PC-3 (cell line): ENCODE measurements at regions not wholly inside any gene's neighbourhood (a gene's known extent, or its start where the extent isn't known, plus 50 kb on each side); places are given as distances from the start of the nearest gene placed in this dataset.
A peak's percentile ranks its signal among the peaks of the same experiment; 100 is the strongest.

ENCODE experiments used
- ATAC-seq: fragments of 200-7000 bp; cut with Tn5 transposase; 2 replicates; pipeline ENCODE4 v1.9.1; 2020; ENCODE audit warnings: mild to moderate bottlenecking, moderate library complexity
- BruUV-seq: library from RNA; stranded (reverse); fragments of 400-500 nt; replicated peaks from 2 replicates; lab custom pipeline; 2021; lab: Mats Ljungman, UMichigan
- CTCF ChIA-PET: fragments of 300-600 bp; sonication (Branson Sonifier 250); formaldehyde crosslinking; loops from one replicate; lab custom pipeline; 2022; ENCODE audit warnings: antibody characterized with exemption; lab: Charles Lee
- POLR2A ChIA-PET: fragments of 300-600 bp; sonication (Branson Sonifier 250); formaldehyde crosslinking; loops from one replicate; lab custom pipeline; 2022; ENCODE audit warnings: antibody characterized with exemption; ENCODE audit not compliant: unreplicated experiment; lab: Charles Lee
- DNase-seq: peaks from one replicate; pipeline ENCODE4 v3.0.0-alpha.2; 2015
- H2AFZ ChIP-seq: fragments of 300-600 bp; sonication (generic); 2 replicates; pipeline ENCODE4 v1.6.0; 2016; ENCODE audit warnings: antibody characterized with exemption, low read length
- H3F3A ChIP-seq: fragments of 300-600 bp; sonication (generic); one replicate; pipeline ENCODE4 v1.6.0; 2017; ENCODE audit warnings: antibody characterized with exemption, low read length, control low read depth, mild to moderate bottlenecking; ENCODE audit not compliant: unreplicated experiment
- H3K27ac ChIP-seq: fragments of 300-600 bp; sonication (generic); 2 replicates; pipeline ENCODE4 v1.5.1; 2016; ENCODE audit warnings: mild to moderate bottlenecking, low read length
- H3K27me3 ChIP-seq: fragments of 300-600 bp; sonication (generic); 2 replicates; pipeline ENCODE4 v1.6.1; 2016; ENCODE audit warnings: low read length, mixed read lengths
- H3K36me3 ChIP-seq: fragments of 300-600 bp; sonication (generic); 2 replicates; pipeline ENCODE4 v1.6.1; 2016; ENCODE audit warnings: low read depth, mixed run types, low read length, mixed read lengths
- H3K4me1 ChIP-seq: fragments of 300-600 bp; sonication (generic); 2 replicates; pipeline ENCODE4 v1.5.1; 2016; ENCODE audit warnings: low read length; ENCODE audit not compliant: insufficient read depth
- H3K4me2 ChIP-seq: fragments of 300-600 bp; sonication (generic); 2 replicates; pipeline ENCODE4 v1.6.0; 2016; ENCODE audit warnings: low read length
- H3K4me3 ChIP-seq: fragments of 300-600 bp; sonication (generic); 2 replicates; pipeline ENCODE4 v1.5.1; 2016; ENCODE audit warnings: mild to moderate bottlenecking, low read length, mixed read lengths
- H3K79me2 ChIP-seq: fragments of 300-600 bp; sonication (generic); 2 replicates; pipeline ENCODE4 v1.6.1; 2017; ENCODE audit warnings: low read length, mixed read lengths
- H3K9ac ChIP-seq: fragments of 300-600 bp; sonication (generic); 2 replicates; pipeline ENCODE4 v1.6.0; 2016; ENCODE audit warnings: mild to moderate bottlenecking, low read length
- H3K9me2 ChIP-seq: fragments of 300-600 bp; sonication (generic); replicated peaks from 2 replicates; pipeline ENCODE4 v1.6.1; 2016; ENCODE audit warnings: mixed run types, low read length, mixed read lengths
- H3K9me3 ChIP-seq: fragments of 300-600 bp; sonication (generic); 2 replicates; pipeline ENCODE4 v1.6.1; 2016; ENCODE audit warnings: low read length, mixed read lengths
- H4K20me1 ChIP-seq: fragments of 300-600 bp; sonication (generic); 2 replicates; pipeline ENCODE4 v1.6.1; 2016; ENCODE audit warnings: low read length, mixed read lengths
- EZH2 ChIP-seq: fragments of 300-600 bp; sonication (generic); IDR thresholded peaks from one replicate; pipeline ENCODE4 v1.6.1; 2017; ENCODE audit warnings: antibody characterized with exemption, mild to moderate bottlenecking, low read length; ENCODE audit not compliant: unreplicated experiment
- EZH2phosphoT487 ChIP-seq: fragments of 300-600 bp; sonication (generic); IDR thresholded peaks from 2 replicates; pipeline ENCODE4 v1.6.1; 2018; ENCODE audit warnings: mild to moderate bottlenecking, antibody characterized with exemption, low read length, borderline replicate concordance
- intact Hi-C: fragments of 100-400 bp; cut with micrococcal nuclease; formaldehyde crosslinking; loops from 2 replicates; pipeline ENCODE4 v1.9.0; 2023
- TF ChIP-seq, protein P1 (sequence below): fragments of 300-600 bp; sonication (generic); conservative IDR thresholded peaks from 2 replicates; pipeline ENCODE4 v1.5.1; 2017; ENCODE audit warnings: antibody characterized with exemption, low read depth, mild to moderate bottlenecking, low read length

DNA sequence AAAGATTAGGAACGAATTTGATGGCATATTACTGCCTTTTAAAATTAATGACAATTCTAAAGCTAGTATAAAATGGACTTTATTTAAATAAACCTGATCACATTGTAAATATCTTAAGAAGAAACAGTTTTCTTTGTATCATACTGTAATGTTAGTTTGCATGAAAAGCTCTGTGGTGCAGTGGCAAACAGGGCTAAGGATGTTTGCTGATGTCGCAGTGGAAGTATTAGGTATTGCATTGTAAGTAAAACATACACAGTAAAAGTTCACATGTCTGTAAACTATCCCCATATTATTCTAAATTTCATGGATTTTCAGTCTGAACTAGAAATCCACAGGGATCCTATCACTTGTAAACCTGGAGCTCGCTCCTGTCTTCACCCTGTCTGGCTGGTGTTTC, 252.6 kb upstream of the ZNF32 start:
- TF ChIP-seq, protein P1, sequence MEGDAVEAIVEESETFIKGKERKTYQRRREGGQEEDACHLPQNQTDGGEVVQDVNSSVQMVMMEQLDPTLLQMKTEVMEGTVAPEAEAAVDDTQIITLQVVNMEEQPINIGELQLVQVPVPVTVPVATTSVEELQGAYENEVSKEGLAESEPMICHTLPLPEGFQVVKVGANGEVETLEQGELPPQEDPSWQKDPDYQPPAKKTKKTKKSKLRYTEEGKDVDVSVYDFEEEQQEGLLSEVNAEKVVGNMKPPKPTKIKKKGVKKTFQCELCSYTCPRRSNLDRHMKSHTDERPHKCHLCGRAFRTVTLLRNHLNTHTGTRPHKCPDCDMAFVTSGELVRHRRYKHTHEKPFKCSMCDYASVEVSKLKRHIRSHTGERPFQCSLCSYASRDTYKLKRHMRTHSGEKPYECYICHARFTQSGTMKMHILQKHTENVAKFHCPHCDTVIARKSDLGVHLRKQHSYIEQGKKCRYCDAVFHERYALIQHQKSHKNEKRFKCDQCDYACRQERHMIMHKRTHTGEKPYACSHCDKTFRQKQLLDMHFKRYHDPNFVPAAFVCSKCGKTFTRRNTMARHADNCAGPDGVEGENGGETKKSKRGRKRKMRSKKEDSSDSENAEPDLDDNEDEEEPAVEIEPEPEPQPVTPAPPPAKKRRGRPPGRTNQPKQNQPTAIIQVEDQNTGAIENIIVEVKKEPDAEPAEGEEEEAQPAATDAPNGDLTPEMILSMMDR: 0 out of 2 replicates have a peak, but pooled peaks have one; percentile 16
- no peak for TF ChIP-seq EZH2
- Histone ChIP-seq H3K27me3 (no peaks in the 10 kb centered on the region), H3K79me2 (no peaks in the 10 kb centered on the region), H4K20me1 (no peaks in the 10 kb centered on the region), H3K4me1 (no peaks in the 10 kb centered on the region), H2AFZ (no peak overlapping the region), H3K9me2 (no peaks in the 10 kb centered on the region), H3K9me3 (no peaks in the 10 kb centered on the region), H3F3A (no peaks in the 10 kb centered on the region), H3K27ac (no peak overlapping the region), H3K9ac (no peak overlapping the region), H3K36me3 (no peaks in the 10 kb centered on the region), H3K4me3 (no peak overlapping the region), H3K4me2 (no peak overlapping the region)
- CTCF ChIA-PET: no interaction called here
- DNase-seq (peak; percentile 13), ATAC-seq (0 out of 2 replicates have a peak, but pooled peaks have one; percentile 31)
- intact Hi-C loops: no loop called here
- BruUV-seq: no TSS peak
- POLR2A ChIA-PET: no interaction called here

DNA sequence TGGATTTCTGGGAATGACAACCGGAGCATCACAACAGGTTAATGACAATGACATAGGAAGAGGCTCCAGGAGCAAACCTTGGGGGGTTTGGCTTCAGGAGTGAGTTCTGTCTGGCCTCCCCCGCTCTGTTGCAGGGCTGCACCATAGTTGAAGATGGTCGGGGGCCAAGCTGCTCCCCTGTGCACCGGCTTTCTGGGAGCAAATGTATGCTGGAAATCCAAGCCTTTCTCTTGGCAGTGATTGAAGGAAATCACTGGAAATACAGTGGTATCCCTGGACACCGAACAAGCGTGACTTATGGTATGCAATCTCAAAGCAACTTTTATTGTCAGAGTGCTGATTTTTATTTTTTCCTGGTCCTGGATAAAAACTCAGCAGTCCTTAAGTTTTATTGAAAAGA, 251.9 kb upstream of the ZNF32 start:
- ChIA-PET CTCF (no interaction called here), POLR2A (no interaction called here)
- Histone ChIP-seq H4K20me1 (no peaks in the 10 kb centered on the region), H3K27ac (no peak overlapping the region), H3K4me3 (no peak overlapping the region), H3K79me2 (no peaks in the 10 kb centered on the region), H3F3A (no peaks in the 10 kb centered on the region), H3K9me2 (no peaks in the 10 kb centered on the region), H3K9me3 (no peaks in the 10 kb centered on the region), H3K4me1 (no peaks in the 10 kb centered on the region), H3K4me2 (no peak overlapping the region), H3K27me3 (no peaks in the 10 kb centered on the region), H3K36me3 (no peaks in the 10 kb centered on the region), H3K9ac (no peak overlapping the region), H2AFZ (no peak overlapping the region)
- BruUV-seq: no TSS peak
- DNase-seq (no peak), ATAC-seq (no peak)
- intact Hi-C loops: no loop called here
- TF ChIP-seq, protein P1: no peak
- TF ChIP-seq EZH2phosphoT487 (no peak), EZH2 (no peak)

DNA sequence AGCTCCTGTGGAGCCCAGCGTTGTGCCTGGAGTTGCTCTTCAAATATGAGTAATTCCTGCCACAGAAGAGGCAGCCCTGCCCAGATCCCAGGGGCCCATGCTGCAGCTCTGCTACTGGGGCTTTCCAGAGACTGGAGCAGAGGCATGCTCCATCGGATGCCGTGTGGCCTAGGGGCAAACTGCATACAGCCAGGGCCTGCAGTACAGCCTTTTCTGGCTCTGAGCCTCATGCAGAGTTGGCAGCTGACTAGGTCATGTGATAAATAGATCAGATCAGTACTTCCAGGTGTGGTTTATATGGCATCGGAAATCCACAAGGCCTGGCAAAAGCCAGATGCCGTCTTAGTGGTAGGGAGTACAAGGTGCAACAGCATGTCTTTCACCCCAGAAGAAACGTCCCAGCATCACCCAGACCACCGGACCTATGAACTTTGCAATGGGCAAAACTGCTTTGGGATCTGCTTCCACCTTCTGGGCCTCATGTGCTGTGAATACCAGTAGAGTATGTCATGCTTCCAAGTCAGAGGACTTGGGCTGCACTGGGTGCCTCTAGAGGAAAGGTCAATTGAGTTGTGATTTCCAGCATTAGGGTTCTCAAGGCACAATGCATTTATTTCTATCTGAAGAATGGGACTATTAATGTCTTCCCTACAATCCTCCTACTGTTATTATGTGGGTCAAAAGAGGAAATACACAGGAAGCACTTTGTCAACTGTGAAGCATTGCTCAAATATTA, 250.7 kb upstream of the ZNF32 start:
- H4K20me1 ChIP-seq: no peaks in the 10 kb centered on the region
- no peaks in the 10 kb centered on the region for H3K9me3 ChIP-seq
- no peak overlapping the region for H3K4me2 ChIP-seq
- ChIA-PET POLR2A (no interaction called here), CTCF (no interaction called here)
- intact Hi-C loops: no loop called here
- ATAC-seq: no peak
- H3F3A ChIP-seq: no peaks in the 10 kb centered on the region
- H3K36me3 ChIP-seq: no peaks in the 10 kb centered on the region
- no peaks in the 10 kb centered on the region for H3K79me2 ChIP-seq
- H3K9me2 ChIP-seq: no peaks in the 10 kb centered on the region
- H3K27me3 ChIP-seq: no peaks in the 10 kb centered on the region
- no peak for DNase-seq
- no peak for TF ChIP-seq EZH2phosphoT487
- no peak for TF ChIP-seq EZH2
- TF ChIP-seq, protein P1: no peak
- H3K4me1 ChIP-seq: no peaks in the 10 kb centered on the region
- no peak overlapping the region for H2AFZ ChIP-seq
- no peak overlapping the region for H3K27ac ChIP-seq
- no peak overlapping the region for H3K9ac ChIP-seq
- H3K4me3 ChIP-seq: no peak overlapping the region
- BruUV-seq: no TSS peak
